ENCODE measurements at regions not wholly inside any gene's neighbourhood (a gene's known extent, or its start where the extent isn't known, plus 50 kb on each side); places are given as distances from the start of the nearest gene placed in this dataset.

- TF ChIP-seq CTCF (IDR thresholded peaks at IDR 0.05) (no peak), POLR2A (IDR thresholded peaks at IDR 0.05) (no peak)
These were observed 149.9 kb upstream of the SOX1 start for GRCh38 chr13:111917086-111917485.
